Cerebellar cortex (tissue), 1 donor: ENCODE measurements at regions not wholly inside any gene's neighbourhood (a gene's known extent, or its start where the extent isn't known, plus 50 kb on each side); places are given as distances from the start of the nearest gene placed in this dataset.
"Not testable (repeated sequence)": the region's sequence is repeated elsewhere in the genome, so short reads cannot be mapped to it uniquely, and the experiment has no call there.

ENCODE experiments used
- DNase-seq: peaks from one replicate; pipeline ENCODE4 v3.0.0-alpha.2; 2015; ENCODE audit warnings: low spot score

- not testable (repeated sequence) for DNase-seq
These were observed 628.9 kb downstream of the ETNK1 start for GRCh38 chr12:23253910-23254309.

- DNase-seq = no peak
These were observed 634.6 kb downstream of the ETNK1 start for GRCh38 chr12:23259558-23259957.

DNA sequence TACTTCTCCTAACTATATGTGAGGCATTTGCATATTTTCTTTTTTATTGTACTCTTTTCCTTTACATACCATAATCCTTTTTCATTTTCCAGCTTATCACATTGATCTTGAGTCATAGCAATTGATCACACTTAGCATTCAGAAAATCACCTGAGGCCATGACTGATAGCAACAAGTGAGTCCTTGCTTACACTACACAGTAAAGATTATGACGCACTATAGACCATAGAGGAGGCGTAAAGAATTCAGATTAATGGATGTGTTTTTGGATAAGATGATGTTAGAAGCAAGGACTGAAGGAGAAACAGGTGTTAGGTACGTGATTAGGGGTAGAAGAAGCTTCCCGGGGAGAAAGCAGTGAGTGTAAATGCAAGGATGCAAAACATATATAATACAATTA is 637.7 kb downstream of the ETNK1 start:
- DNase-seq = no peak

- no peak for DNase-seq
These were observed 652.9 kb downstream of the ETNK1 start for GRCh38 chr12:23277831-23278230.

GRCh38 chr12:23281295-23281694 is 656.3 kb downstream of the ETNK1 start:
- no peak for DNase-seq

DNA sequence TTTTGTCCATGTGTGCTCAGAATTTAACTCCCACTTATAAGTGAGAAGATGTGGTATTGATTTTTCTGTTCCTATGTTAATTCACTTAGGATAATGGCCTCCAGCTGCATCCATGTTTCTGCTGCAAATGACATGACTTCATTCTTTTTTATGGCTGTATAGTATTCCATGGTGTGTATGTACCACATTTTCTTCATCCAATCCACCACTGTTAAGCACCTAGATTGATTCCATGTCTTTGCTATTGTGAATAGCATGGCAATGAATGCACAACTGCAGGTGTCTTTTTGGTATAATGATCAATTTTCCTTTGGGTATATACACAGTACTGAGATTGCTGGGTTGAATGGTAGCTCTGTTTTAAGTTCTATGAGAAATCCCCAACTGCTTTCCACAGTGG is 657.7 kb downstream of the ETNK1 start:
- no peak for DNase-seq

- DNase-seq = not testable (repeated sequence)
These were observed 661.0 kb downstream of the ETNK1 start for GRCh38 chr12:23285764-23286530.

DNA sequence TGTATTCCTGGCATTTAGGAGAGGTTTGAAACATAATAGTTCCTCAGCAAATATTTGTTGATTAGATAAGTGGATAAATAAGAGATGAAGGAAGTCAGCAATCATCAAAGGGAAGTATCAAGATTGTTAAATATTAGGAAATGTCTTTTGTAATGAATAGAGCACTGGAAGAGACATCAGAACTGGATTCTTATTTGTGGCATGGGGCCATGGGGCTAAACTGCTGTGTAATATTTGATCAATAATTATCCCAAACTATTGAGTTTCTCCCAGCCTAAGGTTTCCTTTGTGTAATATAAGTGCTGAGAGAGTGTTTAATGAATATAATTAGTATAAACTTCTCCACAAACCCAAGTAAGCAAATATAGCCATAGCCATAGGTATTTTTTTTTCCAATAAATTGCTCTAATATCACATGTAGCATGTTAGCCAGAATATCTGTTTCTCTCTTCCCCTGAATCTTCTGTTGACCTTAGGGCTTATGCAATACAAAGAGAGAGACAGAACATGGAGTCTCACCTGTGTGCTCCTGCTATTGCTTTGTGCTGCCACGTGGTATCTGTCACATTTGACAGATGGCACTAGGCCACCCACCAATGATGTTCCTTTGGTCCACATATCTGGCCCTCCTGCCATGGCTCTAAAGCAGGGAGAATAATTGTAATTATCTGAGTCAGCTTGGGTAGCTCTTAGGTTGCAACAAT is 658.7 kb downstream of the SOX5 start:
- DNase-seq = no peak

DNA sequence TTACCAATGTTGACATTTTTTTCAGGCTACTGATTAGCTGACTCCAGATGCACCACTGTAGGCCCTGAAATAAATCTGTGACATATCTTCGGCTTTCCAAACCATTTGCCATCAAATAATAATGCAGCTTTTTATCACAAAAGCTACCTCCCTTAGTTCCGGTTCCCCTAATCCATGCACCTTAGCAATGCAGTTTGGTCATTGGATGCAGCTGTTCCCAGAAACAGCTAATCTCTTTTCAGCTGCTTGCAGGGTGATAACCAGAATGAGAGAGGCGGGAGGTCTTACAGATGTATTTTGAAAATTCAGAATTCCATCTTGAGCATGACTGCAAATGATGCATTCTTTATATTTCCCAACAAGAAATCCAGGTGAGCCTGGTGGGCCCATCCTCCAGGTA is 646.2 kb downstream of the SOX5 start:
- no peak for DNase-seq

- no peak for DNase-seq
These were observed 645.6 kb downstream of the SOX5 start for GRCh38 chr12:23303821-23304220.

GRCh38 chr12:23333938-23334337 is 615.5 kb downstream of the SOX5 start:
- DNase-seq = no peak

DNA sequence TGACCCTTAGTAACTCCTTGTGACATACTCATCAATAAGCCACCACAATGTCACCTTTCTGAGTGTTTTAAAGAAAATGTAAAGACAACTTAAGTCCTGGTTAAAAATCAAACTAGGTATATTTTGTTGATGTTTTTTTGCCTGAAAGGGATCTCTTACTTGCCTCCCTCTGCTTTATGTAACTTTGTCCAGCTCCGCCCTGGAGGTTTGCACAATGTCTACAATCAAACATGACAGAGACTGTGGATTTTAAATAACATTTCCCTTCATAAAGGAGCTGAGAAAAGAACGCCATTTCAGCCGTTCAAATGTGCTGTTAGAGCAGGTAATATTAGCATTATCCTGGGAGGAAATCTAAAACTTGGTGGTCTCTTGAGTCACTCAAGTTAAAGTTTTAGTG is 613.9 kb downstream of the SOX5 start:
- no peak for DNase-seq

DNA sequence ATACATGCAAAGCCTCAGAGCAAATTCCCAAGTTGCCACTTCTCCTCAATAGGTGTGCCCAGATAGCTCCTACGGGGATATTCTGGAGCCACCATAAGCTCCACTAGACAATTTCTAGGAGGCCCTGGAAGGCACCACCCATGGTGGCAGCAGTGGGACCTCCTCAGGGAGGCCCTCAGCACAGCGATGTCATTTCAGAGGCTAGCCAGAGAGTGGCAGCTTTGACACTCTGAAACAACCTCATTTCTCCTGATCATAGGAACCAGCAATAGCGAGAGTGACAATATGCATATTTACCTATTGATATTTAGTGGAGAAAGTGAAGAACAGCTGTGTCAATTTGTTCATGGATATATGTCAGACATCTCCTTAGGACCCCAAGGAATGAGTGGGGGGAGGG is 612.3 kb downstream of the SOX5 start:
- no peak for DNase-seq

GRCh38 chr12:23340351-23340750 is 609.1 kb downstream of the SOX5 start:
- DNase-seq = no peak

DNA sequence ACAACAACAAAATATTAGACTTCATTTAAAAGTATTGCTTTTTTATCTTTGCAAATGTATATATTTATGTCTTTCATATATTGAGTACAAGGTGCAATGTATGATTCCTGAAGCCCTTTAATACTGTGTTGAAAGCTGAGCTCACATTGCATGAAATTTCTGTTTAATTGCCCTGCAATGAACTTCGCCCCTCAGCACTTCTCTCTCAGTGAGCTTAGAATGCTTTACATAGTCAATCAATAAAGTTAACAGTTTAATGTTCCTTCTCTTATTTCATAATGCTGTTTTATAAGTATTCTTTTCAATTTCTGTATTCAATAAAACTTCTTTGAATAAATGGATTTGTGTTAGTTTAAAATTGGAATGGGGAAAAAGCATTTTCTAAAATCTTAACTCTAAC is 607.1 kb downstream of the SOX5 start:
- no peak for DNase-seq

GRCh38 chr12:23349564-23349963 is 599.9 kb downstream of the SOX5 start:
- DNase-seq = no peak

- no peak for DNase-seq
These were observed 598.7 kb downstream of the SOX5 start for GRCh38 chr12:23350808-23351207.

DNA sequence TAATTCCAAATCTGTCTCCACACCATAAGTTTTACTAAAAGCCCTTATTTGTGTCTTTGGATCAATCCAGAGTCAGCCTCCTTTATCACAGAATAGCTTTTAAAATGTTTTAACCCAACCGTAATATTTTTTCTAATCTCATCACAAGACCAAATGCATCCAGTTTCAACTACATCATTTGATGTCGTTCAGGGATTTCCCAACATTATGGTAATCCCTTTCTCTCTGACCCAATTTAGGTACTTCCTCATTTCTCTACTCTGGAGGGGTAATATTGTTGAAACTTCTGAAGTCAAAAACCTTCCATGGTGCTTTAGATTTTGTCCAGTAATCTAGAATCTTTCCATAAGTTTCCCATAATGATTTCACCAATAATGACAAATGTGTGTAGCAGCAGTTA is 596.8 kb downstream of the SOX5 start:
- DNase-seq = no peak

GRCh38 chr12:23354800-23355199 is 594.7 kb downstream of the SOX5 start:
- no peak for DNase-seq

DNA sequence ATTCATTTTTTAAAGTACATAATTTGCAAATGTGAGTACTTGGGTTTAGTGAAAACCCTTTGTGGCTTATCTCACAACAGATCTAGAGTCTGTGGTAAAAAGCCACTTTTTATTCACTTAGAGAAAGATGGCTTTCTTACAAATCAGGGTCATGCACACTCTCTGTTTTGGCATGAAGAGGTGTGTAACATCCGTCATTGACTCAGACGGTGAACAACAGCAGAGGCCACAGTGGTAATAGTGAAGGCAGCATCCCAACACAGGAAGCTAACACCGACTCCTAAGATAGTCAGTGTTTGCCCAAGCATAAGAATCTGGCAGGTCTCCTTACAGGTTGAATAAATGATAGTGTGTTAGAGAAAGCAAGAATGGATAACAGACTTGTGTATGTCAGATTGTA is 593.0 kb downstream of the SOX5 start:
- DNase-seq = no peak

- DNase-seq = no peak
These were observed 592.4 kb downstream of the SOX5 start for GRCh38 chr12:23356927-23357708.

DNA sequence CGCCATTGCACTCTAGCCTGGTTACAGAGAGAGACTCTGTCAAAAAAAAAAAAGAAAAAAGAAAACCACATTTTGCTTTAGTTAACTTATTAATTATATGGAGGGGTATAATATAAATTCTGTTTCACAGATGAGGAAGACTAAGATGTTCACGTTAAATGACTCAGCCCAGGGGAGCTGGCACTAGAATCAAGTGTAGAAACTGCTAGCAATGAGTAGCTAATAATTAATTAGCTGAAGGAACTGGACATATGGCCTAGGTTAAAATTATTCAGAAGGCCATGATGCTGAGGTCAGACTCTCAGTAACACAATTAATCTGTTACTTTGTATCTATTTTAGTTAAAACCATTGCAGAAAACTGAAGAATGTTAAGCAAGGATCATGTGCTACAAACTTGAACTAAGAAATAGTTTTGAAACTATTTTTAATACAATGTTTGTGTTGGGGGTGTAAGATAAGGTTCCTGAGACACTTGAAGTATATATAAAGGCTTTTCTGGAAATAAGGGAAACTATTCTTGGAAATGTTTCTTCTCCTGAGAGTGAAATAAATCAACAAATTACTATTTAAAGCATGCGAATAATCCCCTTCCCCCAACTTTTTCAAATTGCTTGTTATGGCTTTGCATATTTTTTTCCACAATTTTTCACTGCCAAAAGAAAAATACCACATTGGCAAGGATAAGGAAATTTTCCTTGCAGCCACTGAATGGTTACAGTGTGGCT is 589.3 kb downstream of the SOX5 start:
- no peak for DNase-seq
